HG03520 (cell line): ENCODE measurements at regions not wholly inside any gene's neighbourhood (a gene's known extent, or its start where the extent isn't known, plus 50 kb on each side); places are given as distances from the start of the nearest gene placed in this dataset.
A peak's percentile ranks its signal among the peaks of the same experiment; 100 is the strongest.

Experiments used
- ATAC-seq: cut with Tn5 transposase; IDR thresholded peaks from one replicate; pipeline ENCODE4 v1.9.1; 2021; ENCODE audit warnings: mild to moderate bottlenecking, moderate library complexity; ENCODE audit not compliant: unreplicated experiment

- ATAC-seq: no peak
Observed at GRCh38 chr21:38654580-38654979, 151.1 kb upstream of the ETS2 start.

- ATAC-seq: no peak
Observed at GRCh38 chr21:38658511-38658910, 147.2 kb upstream of the ETS2 start.

GRCh38 chr21:38659936-38660332, 145.8 kb upstream of the ETS2 start:
- ATAC-seq: no peak

GRCh38 chr21:38660333-38661196, 145.2 kb upstream of the ETS2 start:
- no peak for ATAC-seq

GRCh38 chr21:38661197-38661871, 144.4 kb upstream of the ETS2 start:
- ATAC-seq: no peak

GRCh38 chr21:38661889-38662568, 143.7 kb upstream of the ETS2 start:
- ATAC-seq: no peak

GRCh38 chr21:38663282-38663681, 142.4 kb upstream of the ETS2 start:
- no peak for ATAC-seq

DNA sequence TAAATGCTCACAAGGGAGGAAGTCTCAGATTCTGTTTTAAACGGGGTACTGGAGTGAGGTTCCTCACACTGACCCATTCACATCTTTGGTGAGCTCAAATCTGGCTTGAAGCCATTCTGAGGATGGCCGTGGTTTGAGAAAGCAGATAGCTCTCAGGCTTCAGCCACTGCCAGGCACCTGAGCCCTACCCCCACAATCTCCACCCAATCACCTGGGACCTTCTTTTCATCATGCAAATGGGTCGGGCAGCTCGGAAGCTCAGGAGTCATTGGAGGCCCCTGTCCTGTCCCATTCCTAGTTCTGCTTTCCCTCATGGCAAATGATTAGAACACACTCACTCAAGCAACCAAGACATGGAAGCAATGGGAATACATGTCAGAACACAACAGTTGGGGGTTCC, 141.4 kb upstream of the ETS2 start:
- no peak for ATAC-seq

DNA sequence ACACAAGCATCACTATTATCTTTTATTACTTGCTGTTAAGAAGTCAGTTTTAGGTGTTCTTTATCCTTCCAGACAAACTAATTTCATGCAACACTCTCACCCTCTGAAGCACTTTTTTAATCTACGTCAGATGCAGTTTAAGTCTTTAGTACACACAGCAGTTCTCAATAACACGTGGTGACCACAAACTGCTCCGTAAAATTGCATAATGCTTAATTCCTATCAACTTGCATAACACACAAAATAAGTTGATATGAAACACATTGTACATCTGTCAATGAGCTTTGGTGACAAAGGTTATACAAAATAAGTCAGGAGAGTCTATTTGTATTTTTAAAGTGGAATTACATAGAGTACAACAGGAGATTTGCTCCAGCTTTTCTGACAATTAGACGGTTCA, 140.9 kb upstream of the ETS2 start:
- no peak for ATAC-seq

DNA sequence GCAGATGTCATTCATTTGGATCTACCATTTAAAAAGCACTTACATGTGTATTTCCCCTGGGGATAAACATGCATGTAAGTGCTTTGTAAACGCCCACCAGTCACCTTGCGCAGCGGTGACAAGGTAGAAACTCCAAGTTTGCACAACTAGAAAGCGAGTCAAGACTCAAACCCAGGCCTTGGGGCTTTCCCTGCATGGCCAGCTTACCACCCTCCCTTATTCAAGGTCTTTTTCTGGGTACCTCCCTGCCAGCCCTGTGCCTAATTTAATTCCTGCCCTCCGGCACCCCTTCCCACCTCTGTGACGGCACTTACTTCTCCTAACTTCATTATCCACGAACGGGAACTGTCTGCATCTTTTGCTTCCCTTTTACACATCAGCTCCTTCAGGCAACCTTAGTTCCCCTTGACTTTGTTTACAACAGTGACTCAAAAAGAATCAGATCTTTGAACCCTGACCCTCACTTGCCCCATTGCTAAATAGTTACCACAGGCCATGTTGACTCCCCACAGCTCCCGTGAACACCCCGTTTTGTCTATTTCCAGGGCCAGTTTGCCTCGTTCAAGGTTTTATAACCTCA, 138.3 kb upstream of the ETS2 start:
- no peak for ATAC-seq

DNA sequence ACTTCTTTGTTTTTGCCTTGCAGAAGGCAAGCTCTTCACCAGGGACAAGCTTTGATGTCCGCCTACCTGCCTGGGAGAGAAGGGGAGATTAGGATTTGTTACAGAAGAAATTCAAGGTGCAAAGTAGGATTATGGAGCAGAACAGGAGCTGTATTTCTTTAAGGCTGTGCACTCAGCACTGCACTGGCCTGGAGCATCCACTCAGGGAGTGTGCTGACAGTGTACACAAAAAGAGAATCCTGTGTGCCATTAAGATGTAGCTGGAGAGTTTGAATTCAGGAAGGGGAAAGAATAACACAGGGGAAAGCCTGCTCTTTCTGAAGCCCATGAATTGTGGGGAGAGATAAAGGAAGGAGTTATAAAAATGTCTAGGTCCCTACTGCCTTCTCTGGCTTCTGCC, 137.7 kb upstream of the ETS2 start:
- no peak for ATAC-seq

DNA sequence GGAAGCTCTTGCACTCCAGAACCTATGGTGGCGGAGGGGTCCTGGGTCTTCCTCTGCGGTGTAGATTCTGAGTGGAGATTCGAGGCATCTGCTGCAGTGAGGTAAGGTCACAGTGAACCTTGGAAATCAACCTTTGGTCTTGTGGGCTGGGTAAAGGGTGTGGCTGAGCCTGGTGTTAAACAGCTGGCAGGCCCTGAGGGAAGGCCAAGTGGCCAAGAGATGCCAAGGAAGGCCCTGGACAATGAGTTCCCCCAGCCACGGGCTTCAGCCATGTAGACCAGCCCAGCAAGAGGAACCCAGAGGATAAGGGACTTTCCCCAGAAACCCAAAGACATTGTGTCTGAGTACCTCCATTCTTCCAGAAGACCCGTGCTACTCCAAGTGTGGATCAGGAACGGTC, 137.2 kb upstream of the ETS2 start:
- ATAC-seq: no peak

GRCh38 chr21:38669186-38669585, 136.5 kb upstream of the ETS2 start:
- no peak for ATAC-seq

DNA sequence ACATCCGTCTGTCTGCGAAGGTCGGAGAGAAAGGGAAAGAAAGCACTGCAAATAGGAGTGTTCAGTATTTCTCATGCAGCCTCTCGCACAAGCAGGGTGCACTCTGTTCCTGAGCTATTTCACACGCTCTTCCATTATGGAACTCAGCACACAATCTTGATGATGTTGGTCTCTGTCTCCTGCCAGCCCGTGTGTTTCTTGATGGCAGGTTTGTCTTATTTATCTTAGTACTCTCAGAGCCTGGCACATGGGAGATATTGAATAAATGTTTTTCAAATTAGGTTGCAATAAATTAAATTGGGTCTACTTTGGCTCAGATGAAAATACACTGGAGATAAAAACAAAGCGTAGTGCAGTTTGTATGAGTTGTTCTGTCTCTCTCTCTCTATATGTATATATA, 134.9 kb upstream of the ETS2 start:
- no peak for ATAC-seq

GRCh38 chr21:38671773-38672172, 134.0 kb upstream of the ETS2 start:
- ATAC-seq: no peak

GRCh38 chr21:38675182-38675824, 130.4 kb upstream of the ETS2 start:
- no peak for ATAC-seq

DNA sequence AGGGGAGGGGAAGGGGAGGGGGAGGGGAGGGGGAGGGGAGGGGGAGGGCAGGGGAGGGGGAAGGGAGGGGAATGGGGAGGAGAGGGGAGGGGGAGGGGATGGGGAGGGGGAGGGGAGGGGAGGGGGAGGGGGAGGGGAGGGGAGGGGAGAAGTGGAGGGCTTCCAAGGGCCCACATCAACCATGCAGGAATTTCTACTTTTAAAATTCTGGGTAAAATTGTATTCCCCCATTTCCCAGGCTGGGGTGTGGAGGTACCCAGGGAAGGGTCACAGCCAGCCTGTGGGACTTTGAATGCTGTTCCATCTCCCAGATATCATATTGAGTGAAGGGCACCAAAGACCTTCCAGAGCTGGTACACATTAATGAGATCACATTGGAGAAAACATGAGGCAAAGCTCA, 126.9 kb upstream of the ETS2 start:
- no peak for ATAC-seq

- peak; percentile 58 for ATAC-seq
Observed at GRCh38 chr21:38679534-38679933, 126.2 kb upstream of the ETS2 start.

- ATAC-seq: no peak
Observed at GRCh38 chr21:38680401-38680800, 125.3 kb upstream of the ETS2 start.

DNA sequence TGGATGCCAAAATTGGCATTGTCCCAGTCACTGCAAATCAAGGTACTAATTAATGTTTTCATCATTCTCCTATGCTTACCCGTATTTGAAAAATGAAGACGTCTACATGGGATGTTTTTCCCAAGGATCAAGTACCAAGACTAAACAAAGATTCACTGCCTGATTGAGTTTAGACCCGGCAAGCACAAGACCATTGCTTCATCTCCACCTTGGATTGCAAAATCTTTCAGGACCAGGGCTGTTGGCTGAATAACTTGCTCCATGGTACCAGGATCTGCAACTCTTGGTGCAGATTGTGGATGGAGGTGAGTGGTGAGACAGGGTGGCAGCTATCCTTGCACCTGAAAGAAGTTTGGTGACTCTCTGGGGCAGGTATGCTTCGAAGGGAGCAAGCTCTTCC, 122.5 kb upstream of the ETS2 start:
- ATAC-seq: no peak

- no peak for ATAC-seq
Observed at GRCh38 chr21:38688068-38688467, 117.7 kb upstream of the ETS2 start.
